SK-N-SH (cell line): ENCODE measurements at regions not wholly inside any gene's neighbourhood (a gene's known extent, or its start where the extent isn't known, plus 50 kb on each side); places are given as distances from the start of the nearest gene placed in this dataset.

Source experiments
- CTCF ChIA-PET: fragments of 300-600, 350-600 bp; formaldehyde crosslinking; extraction: SDS; loops from one replicate; lab custom pipeline; 2021; lab: Yijun Ruan, JAX
- POLR2A ChIA-PET: fragments of 350-600 bp; sonication (Branson Sonifier 250); formaldehyde crosslinking; extraction: SDS; loops from one replicate; lab custom pipeline; 2020; ENCODE audit warnings: antibody characterized with exemption, inconsistent platforms; lab: Yijun Ruan, JAX
- DNase-seq: peaks from one replicate; pipeline ENCODE4 v3.0.0; 2012
- H2AFZ ChIP-seq: fragments of 200-600 bp; sonication (generic); 2 replicates; pipeline ENCODE4 v1.8.1; 2016; ENCODE audit warnings: antibody characterized with exemption, mild to moderate bottlenecking, low read depth
- H3F3A ChIP-seq: fragments of 200-600 bp; sonication (generic); replicated peaks from 2 replicates; pipeline ENCODE3; 2016; ENCODE audit warnings: antibody characterized with exemption, mild to moderate bottlenecking; ENCODE audit not compliant: insufficient read depth
- H3K27ac ChIP-seq, 2 experiments: fragments of 200-500 bp in 1 of 2; fragments of 200-600 bp in 1 of 2; sonication (Bioruptor generic) in 1 of 2; sonication (generic), shearing (Covaris generic) in 1 of 2; 2 replicates each; pipeline versions ENCODE4 v1.5.1 to v1.6.1; 2014 to 2016; ENCODE audit warnings: low read depth in 2 of 2, inconsistent platforms in 1 of 2, low read length in 1 of 2, mild to moderate bottlenecking in 1 of 2, mixed read lengths in 1 of 2
- H3K27me3 ChIP-seq: fragments of 200-600 bp; sonication (generic), shearing (Covaris generic); 2 replicates; pipeline ENCODE4 v1.6.1; 2016; ENCODE audit warnings: mixed run types; ENCODE audit not compliant: insufficient read depth
- H3K36me3 ChIP-seq, 2 experiments: fragments of 200-500 bp in 1 of 2; fragments of 200-600 bp in 1 of 2; sonication (Bioruptor generic) in 1 of 2; sonication (generic) in 1 of 2; replicated peaks in 1 of 2; 2 replicates each; pipeline versions ENCODE3 to v1.5.1; 2014 to 2016; ENCODE audit warnings: low read length in 1 of 2, mild to moderate bottlenecking in 1 of 2; ENCODE audit not compliant: insufficient read depth in 2 of 2, control insufficient read depth in 1 of 2
- H3K4me1 ChIP-seq, 2 experiments: fragments of 200-500 bp in 1 of 2; fragments of 200-600 bp in 1 of 2; sonication (Bioruptor generic) in 1 of 2; sonication (generic), shearing (Covaris generic) in 1 of 2; 2 replicates each; pipeline versions ENCODE4 v1.5.1 to v1.6.1; 2014 to 2016; ENCODE audit warnings: low read depth in 1 of 2, low read length in 1 of 2, mixed run types in 1 of 2; ENCODE audit not compliant: insufficient read depth in 2 of 2, control insufficient read depth in 1 of 2
- H3K4me2 ChIP-seq: fragments of 200-600 bp; sonication (generic), shearing (Covaris generic); 2 replicates; pipeline ENCODE4 v1.6.1; 2017; ENCODE audit warnings: mixed run types
- H3K4me3 ChIP-seq, 2 experiments: fragments of 200-500 bp in 1 of 2; fragments of 200-600 bp in 1 of 2; sonication (Bioruptor generic) in 1 of 2; sonication (generic), shearing (Covaris generic) in 1 of 2; 2 replicates each; pipeline versions ENCODE4 v1.5.1 to v1.8.1; 2014 to 2016; ENCODE audit warnings: low read depth in 2 of 2, inconsistent platforms in 1 of 2, low read length in 1 of 2, mild to moderate bottlenecking in 1 of 2, mixed read lengths in 1 of 2, moderate library complexity in 1 of 2
- H3K79me2 ChIP-seq: fragments of 200-600 bp; sonication (generic); 2 replicates; pipeline ENCODE4 v1.8.1; 2017; ENCODE audit warnings: mild to moderate bottlenecking; ENCODE audit not compliant: insufficient read depth
- H3K9ac ChIP-seq: fragments of 200-600 bp; sonication (generic); 2 replicates; pipeline ENCODE4 v1.6.1; 2017; ENCODE audit warnings: mixed run types
- H3K9me2 ChIP-seq: fragments of 200-600 bp; sonication (generic); 2 replicates; pipeline ENCODE4 v1.6.1; 2017; ENCODE audit warnings: mixed run types
- H3K9me3 ChIP-seq: fragments of 200-600 bp; sonication (generic); 2 replicates; pipeline ENCODE4 v1.6.1; 2017; ENCODE audit warnings: mixed run types, mild to moderate bottlenecking, moderate library complexity
- H4K20me1 ChIP-seq: fragments of 200-600 bp; sonication (generic); 2 replicates; pipeline ENCODE4 v1.6.1; 2017; ENCODE audit warnings: mild to moderate bottlenecking, mixed run types; ENCODE audit not compliant: insufficient read depth
- ELF1 ChIP-seq: IDR thresholded peaks from 2 replicates; pipeline ENCODE4 v1.4.0; 2012
- FOXJ3 ChIP-seq: sonication (generic); formaldehyde crosslinking; IDR thresholded peaks from 2 replicates; pipeline ENCODE4 v1.5.1; 2020; ENCODE audit warnings: mild to moderate bottlenecking, missing genetic modification reagents
- FOXM1 ChIP-seq: IDR thresholded peaks from 2 replicates; pipeline ENCODE4 v1.4.0; 2012; ENCODE audit warnings: low read depth, mild to moderate bottlenecking
- GATA2 ChIP-seq: sonication (generic); formaldehyde crosslinking; IDR thresholded peaks from 2 replicates; pipeline ENCODE4 v1.5.0; 2020; ENCODE audit warnings: mild to moderate bottlenecking, missing genetic modification reagents
- NFIC ChIP-seq: IDR thresholded peaks from 2 replicates; pipeline ENCODE4 v1.4.0; 2012; ENCODE audit warnings: borderline replicate concordance
- NRF1 ChIP-seq: IDR thresholded peaks from 2 replicates; pipeline ENCODE4 v1.6.1; 2012; ENCODE audit warnings: low read depth, mild to moderate bottlenecking, low read length
- POLR2AphosphoS5 ChIP-seq: IDR thresholded peaks from 2 replicates; pipeline ENCODE4 v1.6.1; 2012; ENCODE audit warnings: low read depth, low read length
- REST ChIP-seq: IDR thresholded peaks from 2 replicates; pipeline ENCODE4 v1.6.1; 2012; ENCODE audit warnings: mild to moderate bottlenecking, low read depth, low read length, moderate library complexity
- RXRA ChIP-seq: IDR thresholded peaks from 2 replicates; pipeline ENCODE4 v1.4.0; 2012; ENCODE audit warnings: low read depth, mild to moderate bottlenecking, borderline replicate concordance
- SIN3A ChIP-seq: IDR thresholded peaks from 2 replicates; pipeline ENCODE4 v1.6.1; 2012; ENCODE audit warnings: low read depth, mild to moderate bottlenecking, low read length, moderate library complexity, borderline replicate concordance
- SMC3 ChIP-seq: IDR thresholded peaks from 2 replicates; pipeline ENCODE4 v1.6.1; 2012; ENCODE audit warnings: low read depth, low read length, improper control_type of control experiment
- TAF1 ChIP-seq: IDR thresholded peaks from 2 replicates; pipeline ENCODE4 v1.6.1; 2012; ENCODE audit warnings: low read depth, mild to moderate bottlenecking, low read length, moderate library complexity, borderline replicate concordance
- TCF12 ChIP-seq: IDR thresholded peaks from 2 replicates; pipeline ENCODE4 v1.4.0; 2012
- TEAD4 ChIP-seq: IDR thresholded peaks from 2 replicates; pipeline ENCODE4 v1.4.0; 2012; ENCODE audit warnings: mild to moderate bottlenecking, borderline replicate concordance; ENCODE audit not compliant: insufficient read depth
- YY1 ChIP-seq: IDR thresholded peaks from 2 replicates; pipeline ENCODE4 v1.4.0; 2012; ENCODE audit warnings: low read depth, mild to moderate bottlenecking
- WGBS: methylation state at CpG from one replicate; pipeline ENCODE4 v1.1.6; 2017; ENCODE audit warnings: low lambda C conversion rate; 5-methylcytosine and 5-hydroxymethylcytosine counted together
- TF ChIP-seq, protein P1 (sequence below): fragments of 150-350 bp; IDR thresholded peaks from 2 replicates; pipeline ENCODE4 v1.6.1; 2017; ENCODE audit warnings: antibody characterized with exemption, low read length, low read depth, borderline replicate concordance

- Histone ChIP-seq H3K9me3 (no peaks in the 10 kb centered on the region), H4K20me1 (no peaks in the 10 kb centered on the region), H3K4me2 (no peak overlapping the region), H3K9ac (no peak overlapping the region), H3K9me2 (no peaks in the 10 kb centered on the region), H2AFZ (no peak overlapping the region), H3F3A (no peaks in the 10 kb centered on the region)
- no peak for DNase-seq
- WGBS: 44% methylated on average over 6 of the region's 6 CpGs
- TF ChIP-seq REST: no peak
- TF ChIP-seq TCF12: no peak
- no peak for TF ChIP-seq FOXM1
- no peak for TF ChIP-seq RXRA
- TF ChIP-seq, all 33 proteins: peak for 0
- no peaks in the 10 kb centered on the region for H3K4me1 ChIP-seq
- H3K36me3 ChIP-seq: no peaks in the 10 kb centered on the region
- H3K27me3 ChIP-seq: no peaks in the 10 kb centered on the region
- ChIA-PET POLR2A (no interaction called here), CTCF (no interaction called here)
- H3K4me3 ChIP-seq: no peak overlapping the region
- no peaks in the 10 kb centered on the region for H3K79me2 ChIP-seq
- H3K27ac ChIP-seq: no peak overlapping the region
Measured at GRCh38 chr10:2958659-2959058, 108.7 kb upstream of the PFKP start.

- H3K9ac ChIP-seq: no peak overlapping the region
- no peak for DNase-seq
- CTCF ChIA-PET: interaction anchor here (1.5 kb wide), 1 partner anchor 29 kb away, joined by 5 read pairs; no protein-coding TSS in a partner anchor
- H3F3A ChIP-seq: no peaks in the 10 kb centered on the region
- H3K79me2 ChIP-seq: no peaks in the 10 kb centered on the region
- H3K4me3 ChIP-seq: no peak overlapping the region
- H3K9me2 ChIP-seq: no peaks in the 10 kb centered on the region
- no peaks in the 10 kb centered on the region for H3K36me3 ChIP-seq
- H3K9me3 ChIP-seq: no peaks in the 10 kb centered on the region
- no peaks in the 10 kb centered on the region for H3K27me3 ChIP-seq
- no peak overlapping the region for H3K4me2 ChIP-seq
- H2AFZ ChIP-seq: no peak overlapping the region
- no peaks in the 10 kb centered on the region for H3K4me1 ChIP-seq
- no peaks in the 10 kb centered on the region for H4K20me1 ChIP-seq
- TF ChIP-seq TEAD4: no peak
- TF ChIP-seq TCF12: no peak
- no peak for TF ChIP-seq TAF1
- no peak for TF ChIP-seq NFIC
- no peak for TF ChIP-seq ELF1
- TF ChIP-seq FOXJ3: no peak
- TF ChIP-seq, protein P1, sequence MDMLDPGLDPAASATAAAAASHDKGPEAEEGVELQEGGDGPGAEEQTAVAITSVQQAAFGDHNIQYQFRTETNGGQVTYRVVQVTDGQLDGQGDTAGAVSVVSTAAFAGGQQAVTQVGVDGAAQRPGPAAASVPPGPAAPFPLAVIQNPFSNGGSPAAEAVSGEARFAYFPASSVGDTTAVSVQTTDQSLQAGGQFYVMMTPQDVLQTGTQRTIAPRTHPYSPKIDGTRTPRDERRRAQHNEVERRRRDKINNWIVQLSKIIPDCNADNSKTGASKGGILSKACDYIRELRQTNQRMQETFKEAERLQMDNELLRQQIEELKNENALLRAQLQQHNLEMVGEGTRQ: no peak
- no peak for TF ChIP-seq SIN3A
- no peak for TF ChIP-seq POLR2AphosphoS5
- TF ChIP-seq NRF1: no peak
- TF ChIP-seq YY1: no peak
- TF ChIP-seq GATA2 (CRISPR knock-in tag): no peak
- TF ChIP-seq SMC3: no peak
- H3K27ac ChIP-seq: no peak overlapping the region
- POLR2A ChIA-PET: no interaction called here
- 56% methylated on average over 2 of the region's 2 CpGs for WGBS
Measured at GRCh38 chr10:2957785-2958184, 109.6 kb upstream of the PFKP start.
